IMR-90 (cell line): ENCODE measurements at regions not wholly inside any gene's neighbourhood (a gene's known extent, or its start where the extent isn't known, plus 50 kb on each side); places are given as distances from the start of the nearest gene placed in this dataset.

Experiments
- ATAC-seq: fragments of 200-7000 bp; cut with Tn5 transposase; 2 replicates; pipeline ENCODE4 v1.9.1; 2020; ENCODE audit warnings: low read depth, mild to moderate bottlenecking, moderate library complexity
- BruUV-seq: library from RNA; stranded (reverse); fragments of 400-500 nt; replicated peaks from 2 replicates; lab custom pipeline; 2021; lab: Mats Ljungman, UMichigan
- CTCF ChIA-PET: fragments of 300-600 bp; formaldehyde crosslinking; extraction: SDS; loops from one replicate; lab custom pipeline; 2021; ENCODE audit warnings: antibody characterized with exemption; lab: Yijun Ruan, JAX
- POLR2A ChIA-PET: fragments of 300-600 bp; sonication (Branson Sonifier 250); formaldehyde crosslinking; loops from one replicate; lab custom pipeline; 2022; ENCODE audit warnings: antibody characterized with exemption; ENCODE audit not compliant: unreplicated experiment; lab: Charles Lee
- DNase-seq: peaks from one replicate; pipeline ENCODE4 v3.0.0; 2013
- H2AFZ ChIP-seq: replicated peaks from 2 replicates; pipeline ENCODE3; 2013; ENCODE audit warnings: low read length, mild to moderate bottlenecking; ENCODE audit not compliant: poor library complexity
- H2AK5ac ChIP-seq: 2 replicates; pipeline ENCODE4 v1.6.1; 2013; ENCODE audit warnings: low read depth, low read length, inconsistent platforms
- H2AK9ac ChIP-seq: replicated peaks from 2 replicates; pipeline ENCODE3; 2013; ENCODE audit warnings: mild to moderate bottlenecking, low read depth, low read length, moderate library complexity; ENCODE audit not compliant: poor library complexity
- H2BK120ac ChIP-seq: 2 replicates; pipeline ENCODE4 v1.6.1; 2013; ENCODE audit warnings: low read depth, low read length, inconsistent platforms
- H2BK15ac ChIP-seq: 3 replicates; pipeline ENCODE4 v1.6.1; 2013; ENCODE audit warnings: low read depth, low read length, inconsistent platforms
- H2BK20ac ChIP-seq: 2 replicates; pipeline ENCODE4 v1.6.1; 2013; ENCODE audit warnings: low read depth, mild to moderate bottlenecking, inconsistent platforms, low read length, moderate library complexity
- H2BK5ac ChIP-seq: 2 replicates; pipeline ENCODE4 v1.6.1; 2013; ENCODE audit warnings: mild to moderate bottlenecking, low read depth, low read length, inconsistent platforms; ENCODE audit not compliant: poor library complexity, severe bottlenecking
- H3K14ac ChIP-seq: replicated peaks from 2 replicates; pipeline ENCODE4 v1.6.1; 2013; ENCODE audit warnings: low read depth, low read length, inconsistent platforms
- H3K18ac ChIP-seq: 2 replicates; pipeline ENCODE4 v1.6.1; 2013; ENCODE audit warnings: low read depth, low read length, control low read depth
- H3K23ac ChIP-seq: 2 replicates; pipeline ENCODE4 v1.6.1; 2013; ENCODE audit warnings: low read depth, low read length, inconsistent platforms
- H3K27ac ChIP-seq: 2 replicates; pipeline ENCODE4 v1.5.1; 2013; ENCODE audit warnings: mild to moderate bottlenecking, control low read depth, low read length; ENCODE audit not compliant: insufficient read depth
- H3K27me3 ChIP-seq: 2 replicates; pipeline ENCODE4 v1.6.1; 2013; ENCODE audit warnings: low read length; ENCODE audit not compliant: control insufficient read depth, insufficient read depth
- H3K36me3 ChIP-seq: 2 replicates; pipeline ENCODE4 v1.6.1; 2013; ENCODE audit warnings: low read length, mixed read lengths; ENCODE audit not compliant: control insufficient read depth, insufficient read depth
- H3K4ac ChIP-seq: 2 replicates; pipeline ENCODE4 v1.6.1; 2013; ENCODE audit warnings: low read depth, low read length, inconsistent platforms
- H3K4me1 ChIP-seq: 2 replicates; pipeline ENCODE4 v1.6.1; 2013; ENCODE audit warnings: low read length, mixed read lengths; ENCODE audit not compliant: control insufficient read depth, insufficient read depth
- H3K4me2 ChIP-seq: 2 replicates; pipeline ENCODE4 v1.6.1; 2013; ENCODE audit warnings: low read depth, mild to moderate bottlenecking, control low read depth, low read length, moderate library complexity
- H3K4me3 ChIP-seq: 2 replicates; pipeline ENCODE4 v1.5.1; 2013; ENCODE audit warnings: low read depth, mild to moderate bottlenecking, control low read depth, low read length, moderate library complexity; ENCODE audit not compliant: insufficient read depth
- H3K56ac ChIP-seq: 2 replicates; pipeline ENCODE4 v1.6.1; 2013; ENCODE audit warnings: low read length, inconsistent platforms; ENCODE audit not compliant: insufficient read depth; ENCODE audit errors: extremely low read depth
- H3K79me1 ChIP-seq, 2 experiments: 2 replicates each; pipeline ENCODE4 v1.6.1; 2013; ENCODE audit warnings: low read length in 2 of 2, inconsistent platforms in 1 of 2, low read depth in 1 of 2
- H3K9ac ChIP-seq: 2 replicates; pipeline ENCODE4 v1.6.1; 2013; ENCODE audit warnings: low read depth, low read length, control low read depth
- H3K9me1 ChIP-seq: 2 replicates; pipeline ENCODE4 v1.6.1; 2013; ENCODE audit warnings: low read length, inconsistent platforms; ENCODE audit not compliant: insufficient read depth
- H3K9me3 ChIP-seq: 2 replicates; pipeline ENCODE4 v1.6.1; 2013; ENCODE audit warnings: low read length; ENCODE audit not compliant: control insufficient read depth, insufficient read depth
- H4K20me1 ChIP-seq: 2 replicates; pipeline ENCODE4 v1.6.1; 2013; ENCODE audit warnings: low read length, inconsistent platforms; ENCODE audit not compliant: insufficient read depth
- H4K5ac ChIP-seq: 2 replicates; pipeline ENCODE4 v1.6.1; 2013; ENCODE audit warnings: mild to moderate bottlenecking, low read depth, low read length, control low read depth
- H4K8ac ChIP-seq, 2 experiments: 2 replicates each; pipeline ENCODE4 v1.6.1; 2013; ENCODE audit warnings: low read depth in 2 of 2, low read length in 2 of 2, control low read depth in 1 of 2, inconsistent platforms in 1 of 2
- H4K91ac ChIP-seq: 2 replicates; pipeline ENCODE4 v1.6.1; 2013; ENCODE audit warnings: low read depth, low read length, inconsistent platforms; ENCODE audit not compliant: insufficient read depth
- BHLHE40 ChIP-seq: fragments of 150-350 bp; IDR thresholded peaks from 2 replicates; pipeline ENCODE4 v1.6.1; 2016; ENCODE audit warnings: mild to moderate bottlenecking, low read depth, low read length
- CEBPB ChIP-seq: IDR thresholded peaks from 2 replicates; pipeline ENCODE4 v1.6.1; 2012; ENCODE audit warnings: low read depth, low read length, improper control_type of control experiment
- FOS ChIP-seq: fragments of 150-350 bp; IDR thresholded peaks from 2 replicates; pipeline ENCODE4 v1.6.1; 2016; ENCODE audit warnings: low read depth, low read length
- MAZ ChIP-seq: IDR thresholded peaks from 2 replicates; pipeline ENCODE4 v1.6.1; 2012; ENCODE audit warnings: low read depth, mild to moderate bottlenecking, low read length, improper control_type of control experiment, moderate library complexity, borderline replicate concordance
- NFE2L2 ChIP-seq: fragments of 150-350 bp; IDR thresholded peaks from 2 replicates; pipeline ENCODE4 v1.6.1; 2016; ENCODE audit warnings: low read depth, mild to moderate bottlenecking, low read length
- RCOR1 ChIP-seq: IDR thresholded peaks from 2 replicates; pipeline ENCODE4 v1.6.1; 2012; ENCODE audit warnings: mild to moderate bottlenecking, low read length, improper control_type of control experiment; ENCODE audit not compliant: insufficient replicate concordance
- WGBS, 2 experiments: methylation state at CpG; one replicate each; pipeline versions ENCODE4 v1.1.5 to v1.1.7; 2013; ENCODE audit warnings: missing lambda C conversion rate in 2 of 2; ENCODE audit not compliant: insufficient read length in 1 of 2; ENCODE audit errors: extremely low coverage in 2 of 2; 5-methylcytosine and 5-hydroxymethylcytosine counted together
- dilution Hi-C: fragments of 300-500 bp; cut with HindIII; formaldehyde crosslinking; loops from one replicate; pipeline ENCODE4 v1.14.3; 2018; ENCODE audit warnings: low sequenced_read_pairs; ENCODE audit not compliant: unreplicated experiment
- in situ Hi-C: fragments of 300-500 bp; cut with MboI; formaldehyde crosslinking; loops from 3 replicates; pipeline ENCODE4 v1.14.3; 2019; ENCODE audit warnings: low sequenced_read_pairs, inconsistent platforms, mixed read lengths
- intact Hi-C: fragments of 100-400 bp; cut with micrococcal nuclease; formaldehyde crosslinking; loops from 2 replicates; pipeline ENCODE4 v1.10.0; 2022
- TF ChIP-seq, protein P1 (sequence below): fragments of 150-350 bp; IDR thresholded peaks from 2 replicates; pipeline ENCODE4 v1.6.1; 2017; ENCODE audit warnings: mild to moderate bottlenecking, antibody characterized with exemption, low read length, low read depth
- TF ChIP-seq, protein P2 (sequence below): conservative IDR thresholded peaks from 2 replicates; pipeline ENCODE4 v1.5.1; 2012; ENCODE audit warnings: mild to moderate bottlenecking, low read depth, low read length, improper control_type of control experiment

DNA sequence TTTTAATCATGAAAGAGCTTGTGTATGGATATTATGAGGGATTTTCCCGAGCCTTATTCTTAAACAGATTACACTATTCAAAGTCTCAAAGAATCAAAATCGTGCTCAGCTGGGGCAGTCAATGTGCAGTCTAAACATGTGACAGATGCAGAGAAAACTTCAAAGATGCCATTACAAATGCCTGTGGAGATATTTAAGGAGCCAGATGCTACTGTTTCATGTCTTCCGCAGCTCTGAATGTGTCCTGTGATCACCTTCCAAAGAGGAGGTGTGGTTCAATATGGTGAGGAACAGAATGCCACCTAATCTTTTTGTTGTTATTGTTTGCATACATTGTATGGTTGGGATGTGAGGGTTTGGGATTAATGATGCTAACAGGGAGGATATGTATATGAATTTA, 593.3 kb upstream of the ARRDC3 start:
- Histone ChIP-seq H4K5ac (no peak overlapping the region), H4K91ac (no peak overlapping the region), H2AFZ (no peak overlapping the region), H2AK9ac (no peak overlapping the region), H3K27me3 (no peaks in the 10 kb centered on the region), H3K4ac (no peak overlapping the region), H3K56ac (no peak overlapping the region), H2BK15ac (no peak overlapping the region), H3K4me2 (no peak overlapping the region), H3K14ac (no peak overlapping the region), H3K4me3 (no peak overlapping the region), H2AK5ac (no peak overlapping the region), H2BK20ac (no peak overlapping the region), H3K4me1 (no peaks in the 10 kb centered on the region), H3K18ac (no peak overlapping the region), H2BK120ac (no peak overlapping the region), H3K9ac (no peak overlapping the region), H4K8ac (no peak overlapping the region), H3K9me3 (no peaks in the 10 kb centered on the region), H4K20me1 (no peaks in the 10 kb centered on the region), H2BK5ac (no peak overlapping the region), H3K23ac (no peak overlapping the region), H3K9me1 (no peaks in the 10 kb centered on the region), H3K36me3 (no peaks in the 10 kb centered on the region), H3K27ac (no peak overlapping the region), H3K79me1 (no peaks in the 10 kb centered on the region)
- no peak for ATAC-seq
- intact Hi-C loops = no loop called here
- dilution Hi-C loops = no loop called here
- no CpG with 5 or more reads among the region's 3 CpGs for WGBS, 2 experiments
- in situ Hi-C loops = no loop called here
- ChIA-PET POLR2A (no interaction called here), CTCF (no interaction called here)
- TF ChIP-seq MAZ = no peak
- no peak for TF ChIP-seq RCOR1
- no peak for TF ChIP-seq NFE2L2
- TF ChIP-seq CEBPB = no peak
- TF ChIP-seq, protein P1, sequence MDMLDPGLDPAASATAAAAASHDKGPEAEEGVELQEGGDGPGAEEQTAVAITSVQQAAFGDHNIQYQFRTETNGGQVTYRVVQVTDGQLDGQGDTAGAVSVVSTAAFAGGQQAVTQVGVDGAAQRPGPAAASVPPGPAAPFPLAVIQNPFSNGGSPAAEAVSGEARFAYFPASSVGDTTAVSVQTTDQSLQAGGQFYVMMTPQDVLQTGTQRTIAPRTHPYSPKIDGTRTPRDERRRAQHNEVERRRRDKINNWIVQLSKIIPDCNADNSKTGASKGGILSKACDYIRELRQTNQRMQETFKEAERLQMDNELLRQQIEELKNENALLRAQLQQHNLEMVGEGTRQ = no peak
- TF ChIP-seq, protein P2, sequence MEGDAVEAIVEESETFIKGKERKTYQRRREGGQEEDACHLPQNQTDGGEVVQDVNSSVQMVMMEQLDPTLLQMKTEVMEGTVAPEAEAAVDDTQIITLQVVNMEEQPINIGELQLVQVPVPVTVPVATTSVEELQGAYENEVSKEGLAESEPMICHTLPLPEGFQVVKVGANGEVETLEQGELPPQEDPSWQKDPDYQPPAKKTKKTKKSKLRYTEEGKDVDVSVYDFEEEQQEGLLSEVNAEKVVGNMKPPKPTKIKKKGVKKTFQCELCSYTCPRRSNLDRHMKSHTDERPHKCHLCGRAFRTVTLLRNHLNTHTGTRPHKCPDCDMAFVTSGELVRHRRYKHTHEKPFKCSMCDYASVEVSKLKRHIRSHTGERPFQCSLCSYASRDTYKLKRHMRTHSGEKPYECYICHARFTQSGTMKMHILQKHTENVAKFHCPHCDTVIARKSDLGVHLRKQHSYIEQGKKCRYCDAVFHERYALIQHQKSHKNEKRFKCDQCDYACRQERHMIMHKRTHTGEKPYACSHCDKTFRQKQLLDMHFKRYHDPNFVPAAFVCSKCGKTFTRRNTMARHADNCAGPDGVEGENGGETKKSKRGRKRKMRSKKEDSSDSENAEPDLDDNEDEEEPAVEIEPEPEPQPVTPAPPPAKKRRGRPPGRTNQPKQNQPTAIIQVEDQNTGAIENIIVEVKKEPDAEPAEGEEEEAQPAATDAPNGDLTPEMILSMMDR = no peak
- no peak for TF ChIP-seq BHLHE40
- TF ChIP-seq FOS = no peak
- BruUV-seq = no TSS peak
- no peak for DNase-seq
